Fibroblast of upper back skin (primary cell): ENCODE measurements at regions not wholly inside any gene's neighbourhood (a gene's known extent, or its start where the extent isn't known, plus 50 kb on each side); places are given as distances from the start of the nearest gene placed in this dataset.
A peak's percentile ranks its signal among the peaks of the same experiment; 100 is the strongest.
"Not testable (repeated sequence)": the region's sequence is repeated elsewhere in the genome, so short reads cannot be mapped to it uniquely, and the experiment has no call there.

Experiments used
- DNase-seq: peaks from one replicate; pipeline ENCODE4 v3.0.0-alpha.2; 2013

GRCh38 chr9:13939701-13940490 lies 374.0 kb downstream of the NFIB start:
- peak; percentile 32 for DNase-seq

DNA sequence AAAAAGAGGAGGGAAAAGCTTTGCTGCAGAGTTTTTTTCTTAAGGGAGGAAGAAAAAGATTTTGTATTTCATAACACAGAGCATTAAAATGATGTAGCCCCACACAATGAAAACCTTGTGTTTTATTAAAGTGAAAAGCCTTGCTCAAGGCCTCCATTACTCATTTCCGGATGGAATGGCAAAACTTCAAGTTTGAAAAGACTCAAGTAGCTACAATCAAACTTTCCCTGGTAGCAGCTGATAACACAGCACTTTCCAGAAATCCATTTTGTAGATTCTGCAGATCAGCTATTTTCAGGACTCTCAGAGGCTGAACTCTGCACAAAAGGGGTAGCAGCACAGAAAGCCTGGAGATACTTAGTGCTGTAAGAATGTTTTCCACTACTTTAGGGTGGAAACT lies 374.8 kb downstream of the NFIB start:
- peak; percentile 92 for DNase-seq

DNA sequence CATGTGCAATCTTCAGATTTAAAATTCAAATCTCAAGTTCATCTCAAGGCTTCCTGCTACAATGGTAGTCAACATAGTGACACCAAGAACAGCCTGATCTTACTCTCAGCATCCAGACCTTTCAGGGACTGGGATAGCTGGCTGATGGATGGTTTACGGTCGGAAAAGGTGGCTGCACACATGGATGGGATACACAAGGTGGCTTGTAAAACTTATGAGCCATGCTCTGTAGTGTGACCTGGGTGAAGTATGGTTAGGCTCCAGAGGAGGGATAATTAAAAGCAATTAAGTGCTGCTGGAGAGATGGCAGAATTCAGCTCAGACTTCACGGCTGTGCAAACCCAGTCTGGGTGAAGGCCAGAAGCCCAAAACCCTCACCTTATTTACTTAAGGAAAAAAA lies 379.5 kb downstream of the NFIB start:
- DNase-seq: no peak

- DNase-seq: no peak
Measured at GRCh38 chr9:13933268-13933656, 380.7 kb downstream of the NFIB start.

GRCh38 chr9:13932528-13933267 lies 381.2 kb downstream of the NFIB start:
- DNase-seq: no peak

DNA sequence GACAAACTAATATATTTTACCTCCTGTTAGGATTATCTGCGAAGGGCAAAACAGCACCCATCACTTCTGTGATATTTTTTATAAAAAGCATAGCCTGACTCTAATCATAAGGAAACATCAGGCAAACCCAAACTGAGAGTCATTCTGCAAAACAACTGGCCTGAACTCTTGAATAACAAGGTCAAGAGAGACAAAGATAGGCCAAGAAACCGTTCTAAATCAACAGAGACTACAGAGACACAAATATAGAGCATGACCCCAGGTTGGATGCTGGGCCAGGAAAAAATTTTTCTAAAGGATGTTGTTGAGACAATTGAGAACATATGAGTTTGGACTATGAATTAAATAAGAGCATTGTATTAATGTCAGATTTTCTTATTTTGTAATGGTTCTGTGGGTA lies 384.9 kb downstream of the NFIB start:
- no peak for DNase-seq

- no peak for DNase-seq
Measured at GRCh38 chr9:13923381-13923780, 390.6 kb downstream of the NFIB start.

DNA sequence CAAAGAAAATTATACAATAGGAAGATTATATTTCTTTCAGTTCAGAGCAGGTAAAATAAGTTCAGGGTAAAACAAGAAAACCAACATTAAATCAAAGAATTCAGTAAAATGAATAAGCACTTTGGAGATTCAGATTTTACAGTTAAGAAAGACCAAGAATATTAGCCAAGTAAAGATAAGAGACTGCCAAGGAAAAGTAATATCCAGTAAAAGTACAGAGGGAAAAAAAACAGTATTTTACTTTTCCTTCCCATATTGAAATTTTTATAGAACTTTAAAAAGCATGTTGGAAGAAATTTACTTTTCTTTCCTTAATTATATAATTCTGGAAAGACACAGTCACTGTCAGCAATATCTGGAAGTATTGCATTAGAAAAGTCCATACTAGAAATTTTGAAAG lies 393.4 kb downstream of the NFIB start:
- no peak for DNase-seq

DNA sequence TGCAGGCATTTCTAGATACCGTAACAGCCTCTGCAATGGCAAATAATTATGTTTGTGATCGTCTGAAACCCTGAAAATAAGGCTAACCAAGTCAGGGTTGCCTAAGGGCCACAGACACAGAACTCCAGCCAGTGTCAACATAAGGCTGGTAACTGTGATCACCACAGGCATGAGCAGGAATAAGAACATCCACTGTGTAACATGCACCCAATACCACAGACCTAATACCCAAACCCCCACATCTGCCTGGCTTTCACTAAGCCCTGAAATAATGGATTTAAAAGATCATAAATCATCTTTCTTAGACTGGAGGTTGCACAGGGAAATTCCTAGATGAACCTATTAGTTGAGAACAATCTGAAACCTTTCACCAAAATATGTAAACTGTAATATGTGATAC lies 394.5 kb downstream of the NFIB start:
- DNase-seq: peak; percentile 69

GRCh38 chr9:13917534-13917933 lies 396.4 kb downstream of the NFIB start:
- DNase-seq: no peak

DNA sequence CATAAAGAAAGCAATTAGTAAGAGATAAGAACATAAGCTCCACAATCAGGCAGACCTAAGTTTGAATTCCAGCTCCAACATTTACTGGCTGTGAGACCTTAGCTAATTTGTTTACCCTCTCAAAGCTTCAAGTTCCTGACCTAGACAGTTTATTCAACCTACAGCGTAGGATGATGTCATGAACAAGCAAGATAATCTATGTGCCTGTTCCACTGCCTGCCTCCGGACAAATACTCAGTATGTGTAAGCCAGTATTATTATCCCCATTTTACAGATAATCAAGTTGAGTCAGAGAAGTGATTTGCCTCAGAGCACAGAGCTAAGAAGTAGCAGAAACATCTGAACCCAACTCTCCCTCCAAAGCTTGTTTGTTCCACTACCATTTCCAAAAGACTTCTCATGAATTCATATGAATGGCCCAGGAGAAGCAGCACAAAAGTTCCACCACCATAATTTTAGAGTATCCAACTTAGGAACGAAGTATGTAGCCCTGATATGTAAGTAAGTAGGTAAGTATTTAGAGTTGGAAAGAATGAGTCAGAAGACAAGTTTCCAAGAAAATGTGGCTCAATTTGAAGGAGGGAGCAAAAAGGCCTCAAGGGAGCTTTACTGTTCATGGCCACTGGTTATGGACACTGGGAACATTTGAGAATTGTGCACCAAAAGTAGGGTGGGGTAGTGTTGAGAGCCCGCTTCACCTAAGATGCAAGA lies 398.2 kb downstream of the NFIB start:
- peak; percentile 40 for DNase-seq

DNA sequence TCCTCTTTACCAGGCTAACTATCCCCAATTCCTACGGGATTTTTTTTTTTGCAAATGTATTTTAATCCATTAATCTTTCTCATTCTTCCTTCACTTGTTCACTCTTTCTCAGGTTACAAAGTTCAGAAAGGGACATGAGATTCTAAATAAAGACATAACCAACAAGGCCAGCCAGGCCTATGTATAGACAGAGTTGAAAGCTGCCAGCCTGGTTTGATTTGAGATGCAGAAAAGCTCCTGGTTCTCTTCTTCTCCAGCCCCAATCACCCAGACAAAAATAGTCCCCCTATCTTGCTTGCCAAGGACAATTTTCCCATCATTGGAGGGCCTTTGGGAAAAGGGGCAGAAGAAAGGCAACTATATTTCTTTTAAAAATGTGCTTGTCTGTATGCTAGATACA lies 398.8 kb downstream of the NFIB start:
- no peak for DNase-seq

- DNase-seq: no peak
Measured at GRCh38 chr9:13911473-13911872, 402.5 kb downstream of the NFIB start.

GRCh38 chr9:13907842-13908241 lies 406.1 kb downstream of the NFIB start:
- DNase-seq: not testable (repeated sequence)

- DNase-seq: no peak
Measured at GRCh38 chr9:13904746-13905145, 409.2 kb downstream of the NFIB start.

DNA sequence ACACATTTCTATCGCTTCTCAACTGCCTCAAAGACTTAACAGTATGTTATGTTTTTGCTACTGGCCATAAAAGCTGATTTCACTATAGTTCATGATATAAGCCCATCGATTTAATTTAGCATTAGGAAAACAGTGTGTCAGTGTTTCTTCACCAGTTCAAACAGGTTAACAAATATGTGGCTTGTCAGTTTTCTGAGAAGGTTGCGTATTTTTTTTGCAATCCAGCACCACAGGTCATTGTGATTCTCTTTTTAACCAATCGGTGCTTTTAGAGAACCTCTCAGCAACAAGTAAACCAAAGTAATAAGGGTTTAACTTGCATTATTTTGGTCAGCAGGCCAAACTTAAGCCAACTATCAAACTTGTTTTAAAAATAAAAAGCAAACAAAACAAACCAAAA lies 409.6 kb downstream of the NFIB start:
- DNase-seq: no peak

DNA sequence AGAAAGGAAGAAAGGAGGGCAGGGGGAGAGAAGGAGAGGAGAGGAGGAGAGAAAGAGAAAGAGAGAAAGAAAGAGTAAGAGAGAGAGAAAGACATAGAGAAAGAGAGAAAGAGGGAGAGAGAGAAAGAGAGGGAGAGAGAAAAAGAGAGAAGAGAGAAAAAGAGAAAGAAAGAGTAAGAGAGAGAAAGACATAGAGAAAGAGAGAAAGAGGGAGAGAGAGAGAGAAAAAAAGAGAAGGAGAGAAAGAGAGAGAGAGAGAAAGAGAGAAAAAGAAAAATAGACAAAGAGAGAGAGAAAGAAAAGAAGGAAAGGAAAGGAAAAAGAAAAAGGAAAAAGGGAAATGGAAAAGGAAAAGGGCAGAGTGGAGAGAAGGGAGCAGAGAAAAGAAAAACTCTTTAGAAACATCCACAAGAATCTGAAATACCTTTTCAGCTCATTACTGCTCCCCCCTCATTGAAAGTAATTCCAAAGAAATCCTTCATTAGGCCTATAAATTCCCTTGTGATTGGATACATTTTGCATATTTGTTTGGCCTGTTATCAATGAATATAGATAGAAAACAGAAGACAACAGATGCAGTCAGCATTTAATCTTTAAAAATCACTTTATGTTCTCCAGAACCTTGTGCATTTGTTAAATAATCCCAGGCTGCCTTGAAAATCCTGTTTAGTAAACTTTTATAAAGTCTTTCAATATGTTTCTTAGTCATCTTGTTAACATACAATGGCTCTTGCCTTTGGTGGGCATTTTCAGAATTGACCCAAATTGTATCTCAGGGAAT lies 411.5 kb downstream of the NFIB start:
- DNase-seq: no peak

- DNase-seq: no peak
Measured at GRCh38 chr9:13901176-13901575, 412.8 kb downstream of the NFIB start.

GRCh38 chr9:13900449-13900848 lies 413.5 kb downstream of the NFIB start:
- no peak for DNase-seq

DNA sequence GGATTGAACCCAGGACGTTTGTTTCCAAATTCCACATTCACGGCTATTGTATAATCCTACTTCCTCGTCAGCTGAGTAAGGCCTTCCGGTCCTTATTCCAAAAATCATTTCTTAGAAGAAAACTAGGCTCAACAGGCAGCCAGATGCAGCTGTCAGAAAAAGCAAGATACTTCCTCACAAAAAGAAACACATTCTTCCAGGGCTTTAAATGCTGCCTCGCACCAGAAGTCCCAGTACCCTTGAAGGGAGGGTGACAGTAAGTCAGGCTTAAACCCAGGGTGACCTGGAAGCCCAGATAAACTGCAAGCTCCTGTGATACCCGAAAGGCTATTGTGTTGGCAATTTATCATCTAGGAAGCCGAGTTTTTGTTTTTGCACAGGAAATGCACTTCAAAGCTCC lies 414.0 kb downstream of the NFIB start:
- no peak for DNase-seq

- DNase-seq: peak; percentile 35
Measured at GRCh38 chr9:13898957-13899356, 415.0 kb downstream of the NFIB start.

DNA sequence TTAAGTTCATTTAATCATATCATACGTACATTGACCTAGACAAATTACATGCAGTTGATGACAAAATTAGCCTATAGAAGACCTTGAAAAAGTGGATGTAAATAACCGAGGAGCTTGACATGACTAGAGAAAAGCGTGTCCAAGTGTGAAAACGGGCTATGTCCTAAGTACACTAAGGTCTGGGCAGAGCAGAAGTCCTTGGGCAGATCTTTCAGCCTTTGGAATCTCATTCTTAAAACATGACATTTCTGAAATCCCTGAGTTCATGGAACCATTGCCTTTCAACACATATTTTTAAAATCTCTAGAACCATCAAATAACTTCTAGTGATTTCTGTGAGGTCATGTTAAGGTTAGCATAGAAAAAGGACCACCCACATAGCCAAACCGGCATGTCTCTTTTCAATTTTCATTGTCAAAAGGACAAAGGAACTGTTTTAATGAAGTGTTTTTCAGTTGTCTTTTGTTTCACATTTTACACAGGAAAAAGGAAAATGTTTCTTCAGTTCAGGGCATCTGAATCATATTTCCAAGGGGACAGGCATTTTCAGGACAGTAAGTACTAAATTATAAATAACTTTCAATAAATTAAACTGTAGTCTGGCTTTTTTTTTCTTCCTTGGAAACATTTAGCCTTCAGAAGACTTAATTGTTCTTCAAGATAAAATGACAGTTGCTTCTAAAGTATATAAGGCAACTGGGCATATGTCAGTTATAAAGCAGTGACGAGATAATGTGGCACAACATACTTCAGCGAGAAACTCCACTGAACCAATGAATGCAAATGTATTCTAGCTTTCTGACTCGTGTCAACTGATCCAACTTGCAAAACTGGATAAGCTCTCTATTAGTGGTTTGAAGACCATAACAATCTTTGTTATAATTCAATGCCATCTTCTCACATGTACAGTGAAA lies 416.8 kb downstream of the NFIB start:
- peak; percentile 45 for DNase-seq
